ENCODE measurements at regions not wholly inside any gene's neighbourhood (a gene's known extent, or its start where the extent isn't known, plus 50 kb on each side); places are given as distances from the start of the nearest gene placed in this dataset.

- DNase-seq (no peak), ATAC-seq (no peak)
Observed at GRCh38 chr16:8271344-8271743, 319.0 kb downstream of the TMEM114 start.

GRCh38 chr16:8262299-8262698 is 328.0 kb downstream of the TMEM114 start:
- ATAC-seq (no peak), DNase-seq (no peak)

- DNase-seq (no peak), ATAC-seq (no peak)
Observed at GRCh38 chr16:8260140-8260539, 330.2 kb downstream of the TMEM114 start.

GRCh38 chr16:8258523-8258922 is 331.8 kb downstream of the TMEM114 start:
- DNase-seq = no peak
- no peak for ATAC-seq

GRCh38 chr16:8257561-8257960 is 332.8 kb downstream of the TMEM114 start:
- DNase-seq (no peak), ATAC-seq (no peak)

GRCh38 chr16:8254405-8254804 is 335.9 kb downstream of the TMEM114 start:
- DNase-seq (no peak), ATAC-seq (no peak)

- no peak for ATAC-seq
- DNase-seq = no peak
Observed at GRCh38 chr16:8253718-8254117, 336.6 kb downstream of the TMEM114 start.

- no peak for DNase-seq
- no peak for ATAC-seq
Observed at GRCh38 chr16:8251727-8252126, 338.6 kb downstream of the TMEM114 start.

GRCh38 chr16:8251298-8251697 is 339.0 kb downstream of the TMEM114 start:
- no peak for ATAC-seq

GRCh38 chr16:8247993-8248392 is 342.3 kb downstream of the TMEM114 start:
- DNase-seq (no peak), ATAC-seq (no peak)

More at GRCh38 chr16:8251298-8251697, 339.0 kb downstream of the TMEM114 start:
- no peak for DNase-seq

GRCh38 chr16:8243981-8244380 is 346.3 kb downstream of the TMEM114 start:
- ATAC-seq = no peak
- DNase-seq = no peak

GRCh38 chr16:8241408-8241807 is 348.9 kb downstream of the TMEM114 start:
- DNase-seq (no peak), ATAC-seq (no peak)

GRCh38 chr16:8239443-8239842 is 350.9 kb downstream of the TMEM114 start:
- DNase-seq = no peak
- ATAC-seq = no peak

- no peak for ATAC-seq
- no peak for DNase-seq
Observed at GRCh38 chr16:8237452-8237851, 352.9 kb downstream of the TMEM114 start.

GRCh38 chr16:8236816-8237215 is 353.5 kb downstream of the TMEM114 start:
- ATAC-seq (no peak), DNase-seq (no peak)

GRCh38 chr16:8230497-8230896 is 359.8 kb downstream of the TMEM114 start:
- DNase-seq = no peak
- ATAC-seq = no peak

- DNase-seq (no peak), ATAC-seq (no peak)
Observed at GRCh38 chr16:8229011-8229520, 361.2 kb downstream of the TMEM114 start.

GRCh38 chr16:8217201-8217600 is 373.1 kb downstream of the TMEM114 start:
- no peak for ATAC-seq
- no peak for DNase-seq

GRCh38 chr16:8204769-8205168 is 385.5 kb downstream of the TMEM114 start:
- DNase-seq (no peak), ATAC-seq (no peak)

GRCh38 chr16:8204096-8204495 is 386.2 kb downstream of the TMEM114 start:
- no peak for ATAC-seq

GRCh38 chr16:8203101-8203500 is 387.2 kb downstream of the TMEM114 start:
- no peak for ATAC-seq

More at GRCh38 chr16:8204096-8204495, 386.2 kb downstream of the TMEM114 start:
- DNase-seq = no peak

GRCh38 chr16:8200839-8201238 is 389.5 kb downstream of the TMEM114 start:
- ATAC-seq = no peak
- no peak for DNase-seq

More at GRCh38 chr16:8203101-8203500, 387.2 kb downstream of the TMEM114 start:
- DNase-seq = no peak

GRCh38 chr16:8199390-8199789 is 390.9 kb downstream of the TMEM114 start:
- DNase-seq = no peak
- no peak for ATAC-seq

- DNase-seq = no peak
- no peak for ATAC-seq
Observed at GRCh38 chr16:8194794-8195193, 395.5 kb downstream of the TMEM114 start.

- ATAC-seq (no peak), DNase-seq (no peak)
Observed at GRCh38 chr16:8188841-8189240, 401.5 kb downstream of the TMEM114 start.
